ENCODE measurements at regions not wholly inside any gene's neighbourhood (a gene's known extent, or its start where the extent isn't known, plus 50 kb on each side); places are given as distances from the start of the nearest gene placed in this dataset.

GRCh38 chr12:69042557-69042956 lies 109.6 kb upstream of the CPM start:
- TF ChIP-seq REST (IDR thresholded peaks at IDR 0.05; ENCODE audit: borderline replicate concordance): no peak
- no peak for TF ChIP-seq RAD21 (conservative IDR thresholded peaks at IDR 0.05)
- TF ChIP-seq SMC3 (conservative IDR thresholded peaks at IDR 0.05; ENCODE audit: poor library complexity): no peak
- TF ChIP-seq EZH2 (IDR thresholded peaks at IDR 0.05; ENCODE audit: borderline replicate concordance, insufficient read depth, low read length, poor library complexity, severe bottlenecking): no peak
- no peak for TF ChIP-seq TAF1 (IDR thresholded peaks at IDR 0.05; ENCODE audit: low read depth)
- TF ChIP-seq CTCF (IDR thresholded peaks at IDR 0.05; ENCODE audit: poor library complexity, severe bottlenecking): no peak
- no peak for TF ChIP-seq MXI1 (conservative IDR thresholded peaks at IDR 0.05; ENCODE audit: poor library complexity, severe bottlenecking)
- TF ChIP-seq EP300 (conservative IDR thresholded peaks at IDR 0.05; ENCODE audit: poor library complexity, severe bottlenecking): no peak
- TF ChIP-seq POLR2AphosphoS5 (IDR thresholded peaks at IDR 0.05): no peak
- Histone ChIP-seq H3K9me2 (ENCODE audit: insufficient read depth, low read length) (no peaks in the 10 kb centered on the region), H2AFZ (ENCODE audit: low read depth, low read length) (no peak overlapping the region)

GRCh38 chr12:69042970-69043369 lies 110.0 kb upstream of the CPM start:
- Histone ChIP-seq H4K20me1 (ENCODE audit: insufficient read depth) (no peaks in the 10 kb centered on the region), H3K79me2 (replicated peaks; ENCODE audit: insufficient read depth, low read length) (no peaks in the 10 kb centered on the region), H3K4me3 (ENCODE audit: low read length) (no peak overlapping the region), H3K4me2 (ENCODE audit: low read length) (no peak overlapping the region), H3K27ac (ENCODE audit: low read length) (no peak overlapping the region), H3K9ac (ENCODE audit: low read length) (no peak overlapping the region), H3F3A (ENCODE audit: insufficient read depth, low read length, poor library complexity, severe bottlenecking) (no peaks in the 10 kb centered on the region), H3K9me2 (ENCODE audit: insufficient read depth, low read length) (no peaks in the 10 kb centered on the region), H2AFZ (ENCODE audit: low read depth, low read length) (no peak overlapping the region), H3K27me3 (ENCODE audit: insufficient read depth, low read depth, low read length) (no peaks in the 10 kb centered on the region), H3K9me3 (ENCODE audit: low read length) (no peaks in the 10 kb centered on the region), H3K36me3 (ENCODE audit: insufficient read depth, low read length) (no peaks in the 10 kb centered on the region)
- TF ChIP-seq TAF1 (IDR thresholded peaks at IDR 0.05; ENCODE audit: low read depth) (no peak), SMC3 (conservative IDR thresholded peaks at IDR 0.05; ENCODE audit: poor library complexity) (no peak), EZH2 (IDR thresholded peaks at IDR 0.05; ENCODE audit: borderline replicate concordance, insufficient read depth, low read length, poor library complexity, severe bottlenecking) (no peak), POLR2AphosphoS5 (IDR thresholded peaks at IDR 0.05) (no peak)

More at GRCh38 chr12:69042557-69042956, 109.6 kb upstream of the CPM start:
- no peak overlapping the region for H3K4me3 ChIP-seq (ENCODE audit: low read length)
- H3K9me3 ChIP-seq (ENCODE audit: low read length): no peaks in the 10 kb centered on the region
- no peaks in the 10 kb centered on the region for H4K20me1 ChIP-seq (ENCODE audit: insufficient read depth)
- H3F3A ChIP-seq (ENCODE audit: insufficient read depth, low read length, poor library complexity, severe bottlenecking): no peaks in the 10 kb centered on the region
- H3K27ac ChIP-seq (ENCODE audit: low read length): no peak overlapping the region
- H3K9ac ChIP-seq (ENCODE audit: low read length): no peak overlapping the region
- no peak overlapping the region for H3K4me2 ChIP-seq (ENCODE audit: low read length)
- H3K79me2 ChIP-seq (replicated peaks; ENCODE audit: insufficient read depth, low read length): no peaks in the 10 kb centered on the region
- no peaks in the 10 kb centered on the region for H3K36me3 ChIP-seq (ENCODE audit: insufficient read depth, low read length)
- no peaks in the 10 kb centered on the region for H3K27me3 ChIP-seq (ENCODE audit: insufficient read depth, low read depth, low read length)

Data from neural cell (in vitro differentiated cells).